ENCODE measurements at regions not wholly inside any gene's neighbourhood (a gene's known extent, or its start where the extent isn't known, plus 50 kb on each side); places are given as distances from the start of the nearest gene placed in this dataset.

- ATAC-seq, result no peak
These were observed 215.5 kb downstream of the AEBP2 start for GRCh38 chr12:19654650-19655376.

More at GRCh38 chr12:19654650-19655376, 215.5 kb downstream of the AEBP2 start:
- H3K4me3 ChIP-seq (replicated peaks in 1 of 2; ENCODE audit: low read depth in 1 of 2, low read length in 2 of 2), result no peak overlapping the region
- ChIA-PET RAD21 (ENCODE audit: low non-redundant PET in 1 of 2, low total read pairs in 2 of 2, uncharacterized antibody in 2 of 2, unreplicated experiment in 2 of 2) (no interaction called here), POLR2A (no interaction called here), CTCF (no interaction called here)
- H3K79me2 ChIP-seq (ENCODE audit: insufficient read depth, low read length), result no peaks in the 10 kb centered on the region
- no TSS peak for BruUV-seq (replicated peaks)
- intact Hi-C loops (cut with micrococcal nuclease), result no loop called here
- no peaks in the 10 kb centered on the region for H3K9me3 ChIP-seq (ENCODE audit: control insufficient read depth in 1 of 2, insufficient read depth in 1 of 2, low read depth in 1 of 2, low read length in 2 of 2)
- no peaks in the 10 kb centered on the region for H3K4me1 ChIP-seq (ENCODE audit: control insufficient read depth in 1 of 2, insufficient read depth in 2 of 2, low read length in 2 of 2)
- no peak for DNase-seq (ENCODE audit: low read depth, low spot score)
- H3K9me2 ChIP-seq (ENCODE audit: insufficient read depth), result no peaks in the 10 kb centered on the region
- no peak overlapping the region for H3K4me2 ChIP-seq (ENCODE audit: low read length)
- no peak overlapping the region for H3K27ac ChIP-seq (ENCODE audit: low read depth, low read length)
- no peak for TF ChIP-seq EZH2 (IDR thresholded peaks at IDR 0.05)
- TF ChIP-seq SRF (IDR thresholded peaks at IDR 0.05; ENCODE audit: low read depth), result no peak
- no peak for TF ChIP-seq REST (IDR thresholded peaks at IDR 0.05; ENCODE audit: low read depth)
- no peak for TF ChIP-seq YY1 (IDR thresholded peaks at IDR 0.05; ENCODE audit: extremely low read depth, insufficient replicate concordance, low read depth, low read length)
- no peak for TF ChIP-seq CTCF (IDR thresholded peaks at IDR 0.05 in 2 of 3, conservative IDR thresholded peaks at IDR 0.05 in 1 of 3; ENCODE audit: borderline replicate concordance in 1 of 3, insufficient read depth in 1 of 3, low read depth in 2 of 3, low read length in 2 of 3)
- TF ChIP-seq POLR2A (IDR thresholded peaks at IDR 0.05; ENCODE audit: borderline replicate concordance, extremely low read depth, insufficient read depth, insufficient read length), result no peak
- no peak for TF ChIP-seq POLR2AphosphoS5 (IDR thresholded peaks at IDR 0.05; ENCODE audit: low read depth, low read length)
- no peak for TF ChIP-seq EGR1 (IDR thresholded peaks at IDR 0.05; ENCODE audit: low read depth)
- TF ChIP-seq FOSL1 (IDR thresholded peaks at IDR 0.05; ENCODE audit: low read depth), result no peak
- no peak for TF ChIP-seq ATF3 (IDR thresholded peaks at IDR 0.05)
- TF ChIP-seq SP1 (IDR thresholded peaks at IDR 0.05; ENCODE audit: low read depth), result no peak
- no peaks in the 10 kb centered on the region for H3K27me3 ChIP-seq (ENCODE audit: insufficient read depth, low read length)
- H2AFZ ChIP-seq (ENCODE audit: low read depth, low read length, poor library complexity, severe bottlenecking), result no peak overlapping the region
- H3K36me3 ChIP-seq (ENCODE audit: control insufficient read depth in 1 of 2, insufficient read depth in 2 of 2, low read length in 2 of 2), result no peaks in the 10 kb centered on the region
- H4K20me1 ChIP-seq (ENCODE audit: insufficient read depth), result no peaks in the 10 kb centered on the region
- no peak overlapping the region for H3K9ac ChIP-seq (ENCODE audit: low read length)
